GF-D8 (cell line): ENCODE measurements at regions not wholly inside any gene's neighbourhood (a gene's known extent, or its start where the extent isn't known, plus 50 kb on each side); places are given as distances from the start of the nearest gene placed in this dataset.
"Not testable (repeated sequence)": the region's sequence is repeated elsewhere in the genome, so short reads cannot be mapped to it uniquely, and the experiment has no call there.

Experiments used
- DNase-seq: peaks from one replicate; lab custom pipeline; 2025; lab: John Stamatoyannopoulos, UW

DNA sequence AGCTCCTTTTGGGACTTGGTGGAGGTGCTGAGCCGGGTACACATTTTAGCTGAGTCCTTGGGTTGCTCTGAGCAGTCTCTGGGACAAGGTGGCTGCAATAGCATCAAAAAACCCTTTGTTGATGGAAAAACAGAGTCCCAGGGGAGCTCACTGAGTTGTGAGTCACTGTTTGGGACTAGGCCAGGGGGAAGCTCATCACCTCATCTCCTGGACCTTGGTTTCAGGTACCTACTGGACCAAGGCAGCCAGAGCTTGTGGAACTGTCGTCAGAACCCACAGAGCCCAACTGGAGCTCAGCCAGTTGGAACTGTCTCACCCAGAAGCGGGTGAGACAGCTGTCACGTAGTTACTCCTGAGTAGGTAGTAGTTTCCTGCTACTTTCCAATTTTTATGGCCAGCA is 146.7 kb downstream of the HLX start:
- no peak for DNase-seq

GRCh38 chr1:221029981-221030649 is 150.9 kb downstream of the HLX start:
- no peak for DNase-seq

DNA sequence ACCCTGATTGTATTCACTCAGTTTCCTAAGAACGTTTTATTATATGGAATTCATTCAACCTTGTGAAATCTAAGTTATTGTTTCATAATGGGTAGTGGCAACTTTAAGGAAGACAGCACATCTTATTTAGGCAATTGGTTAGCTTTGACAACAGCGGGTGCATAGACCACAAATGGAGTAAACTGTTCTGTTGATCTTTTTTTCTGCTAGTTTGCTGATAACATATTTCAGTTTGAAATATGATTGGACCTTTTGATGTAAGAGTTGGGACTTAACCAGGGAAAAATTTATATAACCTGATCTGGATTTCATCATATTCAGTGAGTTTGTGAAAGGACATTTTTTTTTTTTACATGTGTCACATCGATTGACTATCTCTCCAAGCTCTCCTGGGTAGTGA is 151.7 kb downstream of the HLX start:
- no peak for DNase-seq

DNA sequence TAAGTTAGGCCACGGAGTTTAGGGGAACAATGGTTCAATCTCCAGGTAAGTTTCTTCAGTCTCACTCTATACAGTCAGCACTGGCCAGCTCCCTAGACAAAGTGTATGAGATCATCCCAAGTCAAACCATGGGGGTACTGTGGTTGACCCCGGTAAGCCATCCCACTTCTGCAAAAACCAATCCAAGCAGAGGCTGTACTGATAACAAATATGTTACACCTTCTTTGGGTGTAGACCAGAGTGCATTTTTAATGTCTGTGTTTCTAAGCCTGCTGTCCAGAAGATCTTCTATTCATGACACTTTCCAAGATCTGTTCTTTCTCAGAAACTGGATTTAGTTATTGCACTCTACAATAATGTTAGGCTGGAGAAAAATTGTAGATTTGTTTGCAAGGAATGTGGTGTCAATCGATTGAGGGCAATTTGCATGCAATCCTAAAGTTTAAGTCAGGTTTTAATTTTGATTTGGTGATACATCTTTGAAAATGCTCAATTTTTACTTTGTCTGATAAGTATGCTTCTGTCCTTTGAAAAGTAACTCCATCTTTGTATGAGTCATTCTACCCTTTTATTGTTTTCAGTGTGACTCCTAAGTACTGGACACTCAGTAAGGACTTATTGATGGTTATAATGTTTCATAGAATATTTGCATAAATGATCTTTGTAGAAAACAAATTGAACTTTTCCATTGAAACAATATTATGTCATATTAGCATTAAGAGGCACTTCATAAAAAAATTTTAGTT is 152.4 kb downstream of the HLX start:
- DNase-seq: no peak

- no peak for DNase-seq
Observed at GRCh38 chr1:221032204-221032585, 153.0 kb downstream of the HLX start.

DNA sequence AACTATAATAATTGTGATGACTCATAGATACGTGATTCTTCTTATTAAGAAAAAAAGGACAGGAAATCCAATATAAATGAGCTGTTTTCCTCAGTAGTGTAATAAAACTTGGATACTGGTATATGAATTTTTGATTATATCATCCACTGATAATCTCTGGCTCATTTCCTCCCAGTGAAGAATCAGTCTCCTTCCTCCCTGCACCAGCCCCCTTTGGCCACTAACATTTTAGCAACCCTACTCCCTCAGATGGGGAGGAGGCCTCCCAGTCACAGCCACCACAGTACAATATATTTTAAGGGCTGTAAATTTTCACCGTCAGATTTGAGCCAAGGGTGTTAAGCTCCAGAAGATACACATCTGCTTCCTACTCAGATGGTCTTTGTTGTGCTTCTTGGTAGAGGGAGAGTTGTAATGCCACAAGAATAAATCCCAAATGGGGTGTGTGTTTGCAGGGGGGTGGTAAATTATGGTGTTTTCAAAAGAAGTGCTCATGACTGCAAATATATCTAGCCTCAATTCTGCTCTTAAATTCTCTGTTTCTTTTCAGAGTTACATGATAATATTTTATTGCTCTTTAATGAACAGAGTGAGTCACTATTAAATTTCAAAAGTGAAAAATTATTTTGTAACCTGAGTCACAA is 153.5 kb downstream of the HLX start:
- no peak for DNase-seq

- DNase-seq: no peak
Observed at GRCh38 chr1:221035662-221036153, 156.5 kb downstream of the HLX start.

DNA sequence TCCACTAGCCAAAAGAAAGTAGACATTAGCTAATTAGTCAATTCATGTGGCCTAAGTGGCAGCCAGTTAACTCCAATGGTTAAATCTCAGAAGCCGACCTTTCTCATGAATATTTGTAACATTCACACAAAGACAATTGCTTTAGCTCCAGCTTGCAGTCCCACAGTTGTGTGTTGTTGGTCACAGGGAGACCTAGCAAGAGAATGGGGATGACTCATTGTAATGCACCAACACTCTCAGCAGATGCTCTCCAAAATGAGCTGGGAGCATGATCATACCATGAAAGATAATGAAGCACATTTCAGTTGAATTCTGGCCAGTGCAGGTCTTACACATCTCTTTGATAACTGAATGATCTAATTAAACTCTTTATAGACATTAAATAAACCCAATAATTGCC is 160.4 kb downstream of the HLX start:
- DNase-seq: no peak

DNA sequence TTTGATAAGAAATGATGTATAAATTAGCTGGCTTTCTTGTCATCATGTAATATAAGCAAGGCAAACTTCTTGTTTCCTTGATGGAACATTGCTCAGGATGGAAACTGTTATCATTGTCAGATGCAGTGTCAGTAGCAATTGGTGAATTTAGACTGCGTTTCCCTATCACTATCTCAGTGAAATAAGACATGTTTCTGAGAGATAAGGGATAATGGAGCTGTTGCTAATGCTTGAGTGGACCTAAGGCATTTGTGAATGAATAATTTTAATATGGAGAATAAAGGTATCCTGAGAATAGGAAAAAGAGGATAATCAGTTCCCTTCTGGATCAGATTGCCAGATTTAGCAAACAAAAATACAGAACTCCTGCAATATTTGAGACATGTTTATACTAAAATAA is 160.9 kb downstream of the HLX start:
- DNase-seq: no peak

DNA sequence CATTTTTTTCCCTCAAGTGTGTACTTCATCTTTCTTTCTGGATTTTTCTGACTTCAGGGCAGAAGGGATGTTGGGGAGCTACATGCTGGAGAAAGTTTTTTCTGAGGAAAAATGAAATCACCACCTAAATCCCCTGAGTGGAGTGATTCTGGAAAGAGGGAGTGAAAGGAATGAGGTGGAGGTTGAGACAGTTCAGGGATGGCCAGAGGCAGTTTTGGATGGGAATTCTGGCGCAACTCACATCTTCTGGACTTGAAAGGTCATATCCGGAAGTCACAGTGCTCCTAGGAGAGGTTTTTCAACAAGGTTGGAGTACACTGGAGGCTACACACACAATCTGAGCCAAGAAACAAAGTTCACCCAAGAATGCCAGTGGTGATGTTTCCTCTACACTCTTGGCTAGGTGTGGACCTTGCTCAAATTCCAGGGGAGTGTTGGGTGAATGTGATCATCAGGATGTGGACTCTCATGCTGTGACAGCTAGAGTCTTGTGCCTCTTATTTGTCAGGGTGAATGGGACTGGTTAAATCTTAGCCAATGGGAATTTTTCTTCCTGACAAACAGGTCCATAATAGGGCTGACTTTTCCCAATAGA is 161.5 kb downstream of the HLX start:
- DNase-seq: no peak

- no peak for DNase-seq
Observed at GRCh38 chr1:221044538-221044937, 165.3 kb downstream of the HLX start.

DNA sequence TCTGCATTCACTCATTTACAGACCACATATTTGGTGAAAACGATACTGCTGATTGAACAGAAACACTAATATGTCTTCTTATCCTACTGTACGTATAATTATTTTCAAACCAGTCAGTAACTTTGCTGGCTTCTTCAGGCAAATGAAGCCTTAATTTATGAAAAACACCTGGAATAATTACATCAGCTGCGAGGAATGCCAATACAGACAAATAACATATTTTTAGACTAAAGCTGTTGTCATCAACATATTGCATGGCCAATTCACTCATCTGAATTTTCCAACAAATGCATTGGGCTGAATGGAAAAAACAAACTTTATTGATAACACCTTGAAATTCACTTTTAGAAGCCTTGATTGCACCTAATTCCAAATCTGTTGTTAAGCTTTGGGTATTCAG is 165.9 kb downstream of the HLX start:
- DNase-seq: no peak

DNA sequence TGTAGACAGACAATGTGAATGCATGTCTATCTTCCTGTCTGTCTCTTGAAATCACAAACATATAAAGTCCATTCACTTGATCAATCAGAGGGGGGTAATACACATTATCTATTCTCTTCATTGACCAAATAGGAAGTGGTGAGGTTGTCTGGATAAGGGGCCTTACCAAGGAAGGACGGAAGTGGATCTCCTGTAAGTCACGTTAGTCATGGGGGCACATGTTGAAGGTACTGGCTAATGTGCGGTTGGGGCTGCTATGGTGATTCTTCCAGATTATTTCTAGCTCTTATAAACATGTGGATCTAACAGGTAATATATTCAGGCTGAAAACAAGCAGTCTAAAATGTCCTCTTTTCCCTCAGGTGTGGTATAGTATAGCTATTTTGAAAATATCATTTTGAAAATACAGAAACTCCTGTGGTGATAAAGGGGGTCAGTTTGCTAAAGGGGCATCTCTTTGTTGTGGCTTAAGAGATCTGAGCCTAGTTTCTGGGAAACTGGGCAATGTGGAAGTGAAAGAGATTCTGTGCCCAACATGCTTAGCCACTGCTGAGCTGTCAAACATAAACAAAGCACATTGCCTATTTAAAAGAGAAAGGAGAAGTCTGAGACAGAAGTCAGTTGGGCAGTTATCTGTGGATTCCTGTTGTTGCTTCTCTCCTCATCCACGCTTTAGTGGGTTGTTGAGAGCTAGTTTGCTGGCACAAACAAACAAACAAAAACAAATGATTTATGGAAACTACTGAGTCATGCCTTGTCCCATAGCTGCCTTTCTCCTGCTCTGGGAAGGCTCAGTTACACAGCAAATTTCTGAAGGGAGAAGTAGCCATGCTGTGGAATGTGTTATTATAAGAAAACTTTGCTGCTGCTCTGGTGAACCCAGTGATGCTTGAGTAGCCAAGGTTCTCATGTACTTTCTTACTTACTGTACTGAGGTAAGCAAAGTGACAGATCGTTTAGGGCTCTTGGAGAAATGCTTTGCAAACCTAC is 166.9 kb downstream of the HLX start:
- DNase-seq: peak; percentile 1

DNA sequence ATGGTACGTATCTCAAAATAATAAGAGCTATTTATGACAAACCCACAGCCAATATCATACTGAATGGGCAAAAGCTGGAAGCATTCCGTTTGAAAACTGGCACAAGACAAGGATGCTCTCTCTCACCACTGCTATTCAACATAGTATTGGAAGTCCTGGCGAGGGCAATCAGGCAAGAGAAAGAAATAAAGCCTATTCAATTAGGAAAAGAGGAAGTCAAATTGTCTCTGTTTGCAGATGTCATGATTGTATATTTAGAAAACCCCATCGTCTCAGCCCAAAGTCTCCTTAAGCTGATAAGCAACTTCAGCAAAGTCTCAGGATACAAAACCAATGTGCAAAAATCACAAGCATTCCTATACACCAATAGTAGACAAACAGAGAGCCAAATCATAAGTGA is 172.1 kb downstream of the HLX start:
- DNase-seq: not testable (repeated sequence)

GRCh38 chr1:221053889-221054288 is 174.6 kb downstream of the HLX start:
- no peak for DNase-seq

- no peak for DNase-seq
Observed at GRCh38 chr1:221059506-221059905, 180.3 kb downstream of the HLX start.

DNA sequence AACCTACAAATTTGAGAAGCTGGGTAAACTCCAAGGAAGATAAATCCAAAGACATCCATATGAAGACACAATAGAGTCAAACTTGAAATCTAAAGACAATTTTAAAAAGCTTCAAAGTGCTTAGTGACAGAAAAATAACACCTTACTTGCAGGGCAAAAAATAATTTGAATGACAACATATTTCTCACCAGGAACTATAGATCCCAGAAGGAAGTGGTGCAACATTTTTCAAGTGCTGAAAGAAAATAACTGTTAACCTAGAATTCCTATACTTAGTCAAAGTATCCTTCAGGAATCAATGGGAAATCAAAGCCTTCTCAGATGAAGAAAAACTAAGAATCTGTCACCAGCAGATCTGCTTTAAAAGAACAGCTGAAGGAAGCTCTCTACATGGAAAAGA is 184.4 kb downstream of the HLX start:
- no peak for DNase-seq

GRCh38 chr1:221066351-221067001 is 187.2 kb downstream of the HLX start:
- DNase-seq: no peak

GRCh38 chr1:221067721-221068120 is 188.5 kb downstream of the HLX start:
- no peak for DNase-seq

GRCh38 chr1:221069178-221069903 is 190.1 kb downstream of the HLX start:
- DNase-seq: peak; percentile 94
